ENCODE measurements at regions not wholly inside any gene's neighbourhood (a gene's known extent, or its start where the extent isn't known, plus 50 kb on each side); places are given as distances from the start of the nearest gene placed in this dataset.
"Not testable (repeated sequence)": the region's sequence is repeated elsewhere in the genome, so short reads cannot be mapped to it uniquely, and the experiment has no call there.

DNA sequence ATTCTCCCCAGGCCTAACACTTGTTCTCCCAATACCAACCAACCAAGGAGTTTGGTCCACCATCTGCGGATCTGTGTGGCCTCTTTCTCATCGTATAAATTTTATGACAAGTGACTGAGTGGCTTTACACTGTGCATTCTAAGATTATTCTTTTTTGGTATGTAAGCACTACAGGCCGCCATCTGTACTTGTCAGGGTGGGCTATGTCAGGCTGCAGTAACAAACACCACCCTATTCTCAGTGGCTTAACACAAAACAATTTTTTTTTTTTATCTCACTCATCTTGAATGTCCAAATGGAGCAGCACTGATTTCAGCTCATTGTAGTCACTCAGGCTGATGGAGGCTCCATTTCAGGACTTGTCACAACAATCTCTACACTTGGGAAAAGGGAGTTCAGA is 412.7 kb upstream of the MIR17HG start:
- H3K9me3 ChIP-seq (ENCODE audit: control insufficient read depth, low read length), result no peaks in the 10 kb centered on the region
- H3K36me3 ChIP-seq (ENCODE audit: control insufficient read depth, insufficient read depth, low read length), result no peaks in the 10 kb centered on the region
- no peak overlapping the region for H3K4me3 ChIP-seq (ENCODE audit: low read depth, low read length)
- no peak overlapping the region for H3K4me2 ChIP-seq (ENCODE audit: low read length)
- H3K27me3 ChIP-seq (ENCODE audit: control insufficient read depth, insufficient read depth, low read length), result no peaks in the 10 kb centered on the region
- no peaks in the 10 kb centered on the region for H3K4me1 ChIP-seq
- H2AFZ ChIP-seq, result no peak overlapping the region
- no peaks in the 10 kb centered on the region for H3K79me2 ChIP-seq
- no peak overlapping the region for H3K27ac ChIP-seq
- TF ChIP-seq, protein P1, sequence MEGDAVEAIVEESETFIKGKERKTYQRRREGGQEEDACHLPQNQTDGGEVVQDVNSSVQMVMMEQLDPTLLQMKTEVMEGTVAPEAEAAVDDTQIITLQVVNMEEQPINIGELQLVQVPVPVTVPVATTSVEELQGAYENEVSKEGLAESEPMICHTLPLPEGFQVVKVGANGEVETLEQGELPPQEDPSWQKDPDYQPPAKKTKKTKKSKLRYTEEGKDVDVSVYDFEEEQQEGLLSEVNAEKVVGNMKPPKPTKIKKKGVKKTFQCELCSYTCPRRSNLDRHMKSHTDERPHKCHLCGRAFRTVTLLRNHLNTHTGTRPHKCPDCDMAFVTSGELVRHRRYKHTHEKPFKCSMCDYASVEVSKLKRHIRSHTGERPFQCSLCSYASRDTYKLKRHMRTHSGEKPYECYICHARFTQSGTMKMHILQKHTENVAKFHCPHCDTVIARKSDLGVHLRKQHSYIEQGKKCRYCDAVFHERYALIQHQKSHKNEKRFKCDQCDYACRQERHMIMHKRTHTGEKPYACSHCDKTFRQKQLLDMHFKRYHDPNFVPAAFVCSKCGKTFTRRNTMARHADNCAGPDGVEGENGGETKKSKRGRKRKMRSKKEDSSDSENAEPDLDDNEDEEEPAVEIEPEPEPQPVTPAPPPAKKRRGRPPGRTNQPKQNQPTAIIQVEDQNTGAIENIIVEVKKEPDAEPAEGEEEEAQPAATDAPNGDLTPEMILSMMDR (IDR thresholded peaks at IDR 0.05), result no peak
- H3K9ac ChIP-seq, result no peak overlapping the region

DNA sequence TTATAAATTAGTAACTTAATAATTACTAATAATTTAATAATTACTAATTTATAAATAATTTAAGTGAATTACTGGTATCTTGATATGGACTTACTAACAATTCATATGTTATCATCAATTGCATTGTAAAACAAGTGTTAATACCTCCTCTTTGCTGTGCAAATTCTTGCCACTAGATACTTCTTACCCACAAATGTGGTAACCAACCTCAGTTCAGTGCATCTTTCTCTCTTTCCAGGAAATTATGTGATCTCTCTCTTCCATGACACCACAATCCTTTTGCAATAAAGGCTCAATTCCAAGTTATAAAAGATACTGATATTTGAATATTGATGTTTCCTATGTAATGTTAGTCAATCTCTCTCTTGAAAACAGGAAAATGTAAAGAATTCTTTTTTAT is 408.6 kb upstream of the MIR17HG start:
- no peak overlapping the region for H3K9ac ChIP-seq
- no peaks in the 10 kb centered on the region for H3K4me1 ChIP-seq
- no peaks in the 10 kb centered on the region for H3K79me2 ChIP-seq
- no peaks in the 10 kb centered on the region for H3K9me3 ChIP-seq (ENCODE audit: control insufficient read depth, low read length)
- H3K36me3 ChIP-seq (ENCODE audit: control insufficient read depth, insufficient read depth, low read length), result no peaks in the 10 kb centered on the region
- TF ChIP-seq, protein P1 (IDR thresholded peaks at IDR 0.05), result no peak
- no peaks in the 10 kb centered on the region for H3K27me3 ChIP-seq (ENCODE audit: control insufficient read depth, insufficient read depth, low read length)
- no peak overlapping the region for H3K27ac ChIP-seq
- H3K4me2 ChIP-seq (ENCODE audit: low read length), result no peak overlapping the region
- H3K4me3 ChIP-seq (ENCODE audit: low read depth, low read length), result no peak overlapping the region
- no peak overlapping the region for H2AFZ ChIP-seq

DNA sequence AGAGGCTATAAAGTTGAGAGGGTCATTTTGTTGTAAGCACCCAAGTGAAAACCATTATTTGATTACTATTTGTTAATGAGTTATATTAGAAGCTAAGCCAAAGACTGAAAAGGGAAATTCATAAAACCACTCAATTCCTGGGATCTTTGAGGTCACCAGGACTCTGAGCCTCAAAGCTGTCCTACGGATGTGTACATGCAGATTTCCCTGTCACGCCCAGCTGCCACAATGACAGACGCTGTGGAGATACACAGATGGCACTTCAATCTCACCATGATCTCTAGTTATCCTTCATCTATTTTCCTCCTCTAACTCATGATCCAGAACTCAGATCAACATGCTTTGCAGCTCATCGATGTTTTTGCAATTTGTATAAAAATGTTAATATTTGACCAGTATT is 403.5 kb upstream of the MIR17HG start:
- Histone ChIP-seq H3K9ac (no peak overlapping the region), H3K4me3 (ENCODE audit: low read depth, low read length) (no peak overlapping the region), H3K27ac (no peak overlapping the region), H3K9me3 (ENCODE audit: control insufficient read depth, low read length) (no peaks in the 10 kb centered on the region), H2AFZ (no peak overlapping the region), H3K27me3 (ENCODE audit: control insufficient read depth, insufficient read depth, low read length) (no peaks in the 10 kb centered on the region), H3K4me2 (ENCODE audit: low read length) (no peak overlapping the region), H3K36me3 (ENCODE audit: control insufficient read depth, insufficient read depth, low read length) (no peaks in the 10 kb centered on the region), H3K79me2 (no peaks in the 10 kb centered on the region), H3K4me1 (no peaks in the 10 kb centered on the region)
- TF ChIP-seq, protein P1 (IDR thresholded peaks at IDR 0.05), result no peak

DNA sequence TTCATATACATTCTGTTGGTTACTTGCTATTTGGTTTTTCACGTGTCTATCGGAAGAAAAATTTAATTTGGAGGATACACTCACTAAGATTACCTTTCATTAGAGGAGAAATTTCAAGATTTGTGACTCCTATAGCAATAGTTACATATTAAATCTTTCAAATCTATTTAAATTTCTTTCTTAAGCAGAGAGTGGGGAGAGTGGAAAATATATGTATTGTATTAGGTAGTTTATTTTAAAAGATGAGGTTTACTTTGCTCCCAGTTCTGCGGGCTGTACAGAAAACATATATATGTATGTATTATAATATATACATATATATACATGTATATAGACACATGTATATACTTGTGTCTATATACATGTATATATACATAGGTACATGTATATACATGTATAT is 402.3 kb upstream of the MIR17HG start:
- not testable (repeated sequence) for H3K27me3 ChIP-seq (ENCODE audit: control insufficient read depth, insufficient read depth, low read length); H3K4me3 ChIP-seq (ENCODE audit: low read depth, low read length); H3K36me3 ChIP-seq (ENCODE audit: control insufficient read depth, insufficient read depth, low read length); H3K9ac ChIP-seq; H3K4me1 ChIP-seq; H3K9me3 ChIP-seq (ENCODE audit: control insufficient read depth, low read length); H3K4me2 ChIP-seq (ENCODE audit: low read length); H3K79me2 ChIP-seq; H2AFZ ChIP-seq; H3K27ac ChIP-seq

DNA sequence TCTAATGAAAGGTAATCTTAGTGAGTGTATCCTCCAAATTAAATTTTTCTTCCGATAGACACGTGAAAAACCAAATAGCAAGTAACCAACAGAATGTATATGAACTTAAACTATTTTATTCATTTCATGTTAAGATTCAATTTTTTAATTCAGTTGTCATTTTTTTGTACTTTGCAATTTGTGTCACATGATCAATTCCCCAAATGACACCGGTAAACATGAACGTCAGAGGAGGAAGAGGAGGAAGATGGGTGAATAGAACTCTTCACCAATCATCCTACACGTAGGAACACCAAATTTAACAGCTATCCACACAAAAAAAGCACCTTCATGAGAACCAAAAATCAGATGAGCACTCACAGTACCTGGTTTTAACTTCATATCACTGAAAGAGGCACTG is 401.4 kb upstream of the MIR17HG start:
- not testable (repeated sequence) for H3K27me3 ChIP-seq (ENCODE audit: control insufficient read depth, insufficient read depth, low read length); H3K36me3 ChIP-seq (ENCODE audit: control insufficient read depth, insufficient read depth, low read length); H3K9me3 ChIP-seq (ENCODE audit: control insufficient read depth, low read length); H3K79me2 ChIP-seq; H3K4me3 ChIP-seq (ENCODE audit: low read depth, low read length); H3K9ac ChIP-seq; H3K4me1 ChIP-seq; H2AFZ ChIP-seq; H3K27ac ChIP-seq; H3K4me2 ChIP-seq (ENCODE audit: low read length)

DNA sequence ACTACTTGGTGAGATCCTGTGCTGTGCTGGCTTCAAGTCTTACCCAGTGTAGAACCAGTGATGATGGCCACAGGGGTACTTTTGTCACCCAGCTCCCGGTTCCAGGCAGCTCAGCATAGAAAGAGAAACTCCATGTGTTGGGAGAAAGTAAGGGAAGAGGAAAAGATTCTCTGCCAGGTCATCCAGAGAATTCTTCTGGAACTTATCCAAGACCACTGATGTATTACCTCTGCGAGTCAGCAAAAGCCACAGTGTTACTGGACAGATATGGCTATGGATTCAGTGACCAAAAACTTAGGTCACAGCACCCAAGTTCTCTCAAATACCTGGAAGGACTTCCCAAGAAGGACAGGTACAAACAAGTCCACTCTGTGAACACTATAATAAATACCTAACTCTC is 399.5 kb upstream of the MIR17HG start:
- no peak overlapping the region for H2AFZ ChIP-seq
- no peaks in the 10 kb centered on the region for H3K27me3 ChIP-seq (ENCODE audit: control insufficient read depth, insufficient read depth, low read length)
- H3K4me3 ChIP-seq (ENCODE audit: low read depth, low read length), result no peak overlapping the region
- H3K27ac ChIP-seq, result no peak overlapping the region
- H3K4me1 ChIP-seq, result no peaks in the 10 kb centered on the region
- no peaks in the 10 kb centered on the region for H3K9me3 ChIP-seq (ENCODE audit: control insufficient read depth, low read length)
- H3K79me2 ChIP-seq, result no peaks in the 10 kb centered on the region
- no peak overlapping the region for H3K4me2 ChIP-seq (ENCODE audit: low read length)
- no peaks in the 10 kb centered on the region for H3K36me3 ChIP-seq (ENCODE audit: control insufficient read depth, insufficient read depth, low read length)
- H3K9ac ChIP-seq, result no peak overlapping the region
- TF ChIP-seq, protein P1 (IDR thresholded peaks at IDR 0.05), result no peak

Data from parathyroid adenoma (tissue), 2 donors.